ENCODE measurements at regions not wholly inside any gene's neighbourhood (a gene's known extent, or its start where the extent isn't known, plus 50 kb on each side); places are given as distances from the start of the nearest gene placed in this dataset.

DNA sequence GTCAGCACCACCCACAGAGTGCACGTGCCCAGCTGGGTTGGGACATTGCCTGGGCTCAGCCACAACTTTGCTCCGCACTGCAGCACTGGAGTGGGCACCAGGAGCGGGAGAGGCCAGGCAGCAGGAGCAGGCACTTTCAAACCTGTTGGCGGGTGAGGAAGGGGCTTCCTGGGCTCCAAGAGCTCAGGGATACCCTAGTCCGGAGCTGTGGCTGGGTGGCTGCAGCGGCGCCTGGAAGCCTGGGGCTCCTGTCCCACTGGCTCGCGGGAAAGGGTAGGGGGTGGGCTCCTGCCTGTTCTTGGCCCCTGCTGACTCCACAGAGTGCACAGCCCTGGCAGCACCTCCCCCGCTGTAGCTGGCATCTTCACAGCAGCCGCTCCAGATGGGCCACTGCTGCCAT, 417.6 kb upstream of the RGMA start:
- TF ChIP-seq, protein P1, sequence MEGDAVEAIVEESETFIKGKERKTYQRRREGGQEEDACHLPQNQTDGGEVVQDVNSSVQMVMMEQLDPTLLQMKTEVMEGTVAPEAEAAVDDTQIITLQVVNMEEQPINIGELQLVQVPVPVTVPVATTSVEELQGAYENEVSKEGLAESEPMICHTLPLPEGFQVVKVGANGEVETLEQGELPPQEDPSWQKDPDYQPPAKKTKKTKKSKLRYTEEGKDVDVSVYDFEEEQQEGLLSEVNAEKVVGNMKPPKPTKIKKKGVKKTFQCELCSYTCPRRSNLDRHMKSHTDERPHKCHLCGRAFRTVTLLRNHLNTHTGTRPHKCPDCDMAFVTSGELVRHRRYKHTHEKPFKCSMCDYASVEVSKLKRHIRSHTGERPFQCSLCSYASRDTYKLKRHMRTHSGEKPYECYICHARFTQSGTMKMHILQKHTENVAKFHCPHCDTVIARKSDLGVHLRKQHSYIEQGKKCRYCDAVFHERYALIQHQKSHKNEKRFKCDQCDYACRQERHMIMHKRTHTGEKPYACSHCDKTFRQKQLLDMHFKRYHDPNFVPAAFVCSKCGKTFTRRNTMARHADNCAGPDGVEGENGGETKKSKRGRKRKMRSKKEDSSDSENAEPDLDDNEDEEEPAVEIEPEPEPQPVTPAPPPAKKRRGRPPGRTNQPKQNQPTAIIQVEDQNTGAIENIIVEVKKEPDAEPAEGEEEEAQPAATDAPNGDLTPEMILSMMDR (IDR thresholded peaks at IDR 0.05; ENCODE audit: low read depth, low read length, missing control alignments): no peak
- Histone ChIP-seq H3K36me3 (replicated peaks) (no peaks in the 10 kb centered on the region), H3K27me3 (replicated peaks) (no peaks in the 10 kb centered on the region), H3K4me3 (ENCODE audit: low read depth, low read length) (no peak overlapping the region), H3K27ac (no peak overlapping the region)
- DNase-seq: no peak
- in situ Hi-C loops (cut with HindIII; ENCODE audit: low pct_ligation_motif_present, low sequenced_read_pairs): no loop called here

DNA sequence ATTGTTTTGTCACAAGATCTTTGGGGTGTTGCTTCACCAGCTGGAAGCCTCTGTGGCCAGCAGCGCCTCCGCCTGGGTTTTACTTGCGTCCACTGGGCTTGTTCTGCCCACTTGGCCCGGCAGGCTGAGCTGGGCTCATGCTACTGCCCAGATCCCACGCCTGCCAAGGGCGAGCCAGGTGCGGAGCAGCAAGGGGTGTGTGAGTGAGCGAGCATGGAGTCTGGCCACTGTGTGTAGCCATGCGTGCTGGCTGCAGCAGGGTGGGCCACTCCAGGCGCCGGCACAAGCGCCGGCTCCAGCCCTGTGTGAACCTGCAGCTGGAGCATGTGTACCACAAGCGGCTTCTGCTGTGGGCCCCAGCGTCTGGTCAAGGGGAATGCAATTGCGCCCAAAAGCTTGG, 416.5 kb upstream of the RGMA start:
- in situ Hi-C loops (cut with HindIII; ENCODE audit: low pct_ligation_motif_present, low sequenced_read_pairs): no loop called here

DNA sequence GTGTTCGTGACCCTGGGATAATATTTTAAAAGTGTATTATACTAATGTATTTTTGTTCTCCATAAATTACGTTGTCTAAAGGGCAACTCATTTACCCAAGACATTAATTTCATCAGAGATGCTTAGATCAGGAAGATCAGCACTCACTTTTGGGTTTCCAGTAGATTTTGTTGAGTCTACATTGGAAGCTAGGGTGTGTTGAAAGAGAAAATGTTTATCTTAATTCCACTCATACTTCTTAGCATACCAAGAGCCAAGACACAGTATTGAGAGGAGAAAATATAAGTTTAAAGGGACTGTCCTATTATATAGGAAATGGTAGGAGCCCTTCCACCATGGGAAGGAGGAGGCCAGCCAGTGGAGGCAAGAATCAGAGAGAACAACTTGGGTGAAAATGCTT, 412.9 kb upstream of the RGMA start:
- H3K36me3 ChIP-seq (replicated peaks): no peaks in the 10 kb centered on the region
- no peaks in the 10 kb centered on the region for H3K27me3 ChIP-seq (replicated peaks)
- no peak overlapping the region for H3K27ac ChIP-seq
- in situ Hi-C loops (cut with HindIII; ENCODE audit: low pct_ligation_motif_present, low sequenced_read_pairs): no loop called here
- DNase-seq: no peak
- TF ChIP-seq, protein P1 (IDR thresholded peaks at IDR 0.05; ENCODE audit: low read depth, low read length, missing control alignments): no peak
- no peak overlapping the region for H3K4me3 ChIP-seq (ENCODE audit: low read depth, low read length)

More for the DNA sequence above, 416.5 kb upstream of the RGMA start:
- Histone ChIP-seq H3K36me3 (replicated peaks) (no peaks in the 10 kb centered on the region), H3K27me3 (replicated peaks) (no peaks in the 10 kb centered on the region), H3K4me3 (ENCODE audit: low read depth, low read length) (no peak overlapping the region), H3K27ac (no peak overlapping the region)
- TF ChIP-seq, protein P1 (IDR thresholded peaks at IDR 0.05; ENCODE audit: low read depth, low read length, missing control alignments): no peak
- DNase-seq: no peak

DNA sequence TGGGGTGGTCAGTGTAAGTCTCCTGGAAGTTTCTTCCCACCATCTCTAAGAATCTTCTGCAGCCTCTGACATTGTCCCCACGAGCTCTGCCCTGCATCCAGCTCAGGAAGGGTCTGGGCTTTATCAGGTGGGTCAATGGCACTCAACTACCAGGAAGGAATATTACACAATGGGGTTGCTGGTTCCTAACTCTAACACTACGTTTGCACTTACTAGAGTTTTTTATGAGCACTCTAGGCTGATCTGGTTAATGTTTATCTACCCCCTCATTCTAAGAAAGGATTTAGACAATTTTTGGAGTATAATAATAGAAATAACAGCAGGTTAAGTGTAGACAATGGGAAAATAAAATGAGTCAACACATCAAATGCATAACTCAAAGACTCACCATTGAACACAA, 411.1 kb upstream of the RGMA start:
- Histone ChIP-seq H3K27me3 (replicated peaks) (no peaks in the 10 kb centered on the region), H3K36me3 (replicated peaks) (no peaks in the 10 kb centered on the region), H3K4me3 (ENCODE audit: low read depth, low read length) (no peak overlapping the region), H3K27ac (no peak overlapping the region)
- TF ChIP-seq, protein P1 (IDR thresholded peaks at IDR 0.05; ENCODE audit: low read depth, low read length, missing control alignments): no peak
- in situ Hi-C loops (cut with HindIII; ENCODE audit: low pct_ligation_motif_present, low sequenced_read_pairs): no loop called here
- DNase-seq: no peak

DNA sequence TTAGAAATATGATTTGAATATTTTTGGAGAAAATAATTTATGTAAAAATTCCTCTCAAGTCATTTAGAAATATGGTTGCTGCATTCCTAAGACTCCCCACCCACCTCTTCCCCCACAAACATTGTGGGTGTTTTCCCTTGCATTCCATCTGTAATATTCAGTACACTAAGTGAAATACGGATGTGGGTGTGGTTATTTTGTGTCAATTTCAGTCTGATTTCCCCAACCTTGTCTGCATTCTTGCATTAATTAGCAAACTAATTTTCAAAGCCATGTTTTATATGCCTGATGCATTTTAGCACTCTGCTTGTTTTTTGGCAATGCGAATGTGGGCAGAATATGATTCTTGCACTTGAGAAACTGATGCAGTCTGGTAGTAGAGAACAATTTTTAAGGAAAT, 408.3 kb upstream of the RGMA start:
- H3K4me3 ChIP-seq (ENCODE audit: low read depth, low read length): no peak overlapping the region
- no peak overlapping the region for H3K27ac ChIP-seq
- H3K27me3 ChIP-seq (replicated peaks): no peaks in the 10 kb centered on the region
- TF ChIP-seq, protein P1 (IDR thresholded peaks at IDR 0.05; ENCODE audit: low read depth, low read length, missing control alignments): no peak
- no peak for DNase-seq
- no peaks in the 10 kb centered on the region for H3K36me3 ChIP-seq (replicated peaks)
- in situ Hi-C loops (cut with HindIII; ENCODE audit: low pct_ligation_motif_present, low sequenced_read_pairs): no loop called here

DNA sequence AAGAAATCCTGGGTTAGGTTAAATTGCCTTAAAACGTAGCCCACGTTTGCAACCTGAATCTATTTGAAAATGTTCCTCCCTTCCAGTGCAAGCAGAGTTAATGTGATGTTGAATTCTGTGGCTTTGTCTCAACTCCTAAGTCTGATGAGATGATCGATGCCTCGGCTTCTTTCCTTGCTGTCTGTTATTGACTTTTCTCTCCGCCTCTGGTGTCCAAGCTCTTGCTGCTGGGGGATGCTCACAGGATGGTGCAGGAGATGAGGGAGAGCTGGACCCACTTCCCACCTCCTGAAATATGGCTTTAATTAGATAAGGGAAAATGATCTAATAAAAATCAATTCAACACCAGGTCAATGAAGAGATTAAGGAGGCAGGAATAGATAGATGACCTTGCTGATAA, 407.9 kb upstream of the RGMA start:
- H3K27me3 ChIP-seq (replicated peaks): no peaks in the 10 kb centered on the region
- TF ChIP-seq, protein P1 (IDR thresholded peaks at IDR 0.05; ENCODE audit: low read depth, low read length, missing control alignments): no peak
- no peak for DNase-seq
- no peaks in the 10 kb centered on the region for H3K36me3 ChIP-seq (replicated peaks)
- H3K27ac ChIP-seq: no peak overlapping the region
- in situ Hi-C loops (cut with HindIII; ENCODE audit: low pct_ligation_motif_present, low sequenced_read_pairs): no loop called here
- no peak overlapping the region for H3K4me3 ChIP-seq (ENCODE audit: low read depth, low read length)

All from brain microvascular endothelial cell (primary cell).